Hepatocyte (in vitro differentiated cells): ENCODE measurements at regions not wholly inside any gene's neighbourhood (a gene's known extent, or its start where the extent isn't known, plus 50 kb on each side); places are given as distances from the start of the nearest gene placed in this dataset.

Source experiments
- EZH2phosphoT487 ChIP-seq: fragments of 200-600 bp; sonication (generic); IDR thresholded peaks from one replicate; pipeline ENCODE4 v1.6.1; 2018; ENCODE audit warnings: antibody characterized with exemption, mild to moderate bottlenecking, low read depth, moderate library complexity; ENCODE audit not compliant: unreplicated experiment, severe bottlenecking
- TF ChIP-seq, protein P1 (sequence below): fragments of 200-600 bp; sonication (generic); IDR thresholded peaks from 2 replicates; pipeline ENCODE4 v1.5.1; 2016; ENCODE audit warnings: antibody characterized with exemption, mild to moderate bottlenecking; ENCODE audit not compliant: poor library complexity

DNA sequence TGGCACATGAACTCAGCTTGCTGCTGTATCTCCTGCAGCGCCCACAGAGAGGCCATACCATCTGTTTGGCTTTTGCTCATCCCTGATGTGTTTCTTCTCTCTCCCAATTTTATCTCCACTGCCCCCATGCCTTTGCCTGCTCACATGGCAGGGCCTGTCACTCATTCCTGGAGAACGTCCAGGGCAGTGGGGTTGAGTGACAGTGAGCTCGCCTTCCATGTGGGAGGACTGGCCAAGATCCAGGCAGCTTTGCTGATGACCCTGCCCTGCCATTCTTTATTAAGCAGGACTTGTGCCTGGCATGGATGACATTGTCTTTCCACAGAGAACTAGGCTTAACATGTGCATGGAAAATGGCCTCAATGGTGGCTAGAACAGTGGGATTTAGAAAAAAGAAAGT is 230.5 kb upstream of the THSD7B start:
- TF ChIP-seq, protein P1, sequence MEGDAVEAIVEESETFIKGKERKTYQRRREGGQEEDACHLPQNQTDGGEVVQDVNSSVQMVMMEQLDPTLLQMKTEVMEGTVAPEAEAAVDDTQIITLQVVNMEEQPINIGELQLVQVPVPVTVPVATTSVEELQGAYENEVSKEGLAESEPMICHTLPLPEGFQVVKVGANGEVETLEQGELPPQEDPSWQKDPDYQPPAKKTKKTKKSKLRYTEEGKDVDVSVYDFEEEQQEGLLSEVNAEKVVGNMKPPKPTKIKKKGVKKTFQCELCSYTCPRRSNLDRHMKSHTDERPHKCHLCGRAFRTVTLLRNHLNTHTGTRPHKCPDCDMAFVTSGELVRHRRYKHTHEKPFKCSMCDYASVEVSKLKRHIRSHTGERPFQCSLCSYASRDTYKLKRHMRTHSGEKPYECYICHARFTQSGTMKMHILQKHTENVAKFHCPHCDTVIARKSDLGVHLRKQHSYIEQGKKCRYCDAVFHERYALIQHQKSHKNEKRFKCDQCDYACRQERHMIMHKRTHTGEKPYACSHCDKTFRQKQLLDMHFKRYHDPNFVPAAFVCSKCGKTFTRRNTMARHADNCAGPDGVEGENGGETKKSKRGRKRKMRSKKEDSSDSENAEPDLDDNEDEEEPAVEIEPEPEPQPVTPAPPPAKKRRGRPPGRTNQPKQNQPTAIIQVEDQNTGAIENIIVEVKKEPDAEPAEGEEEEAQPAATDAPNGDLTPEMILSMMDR, result no peak
- no peak for TF ChIP-seq EZH2phosphoT487
